SK-N-MC (cell line): ENCODE measurements at regions not wholly inside any gene's neighbourhood (a gene's known extent, or its start where the extent isn't known, plus 50 kb on each side); places are given as distances from the start of the nearest gene placed in this dataset.

Source experiments
- EZH2 ChIP-seq: fragments of 200-600 bp; sonication (generic); IDR thresholded peaks from one replicate; pipeline ENCODE4 v1.6.1; 2017; ENCODE audit warnings: antibody characterized with exemption
- FOXP2 ChIP-seq: optimal IDR thresholded peaks from 2 replicates; pipeline ENCODE3; 2011; ENCODE audit warnings: mild to moderate bottlenecking, moderate library complexity; ENCODE audit not compliant: insufficient read depth; ENCODE audit errors: extremely low read length, control extremely low read depth
- POLR2AphosphoS5 ChIP-seq: IDR thresholded peaks from 2 replicates; pipeline ENCODE4 v1.6.1; 2012; ENCODE audit warnings: mild to moderate bottlenecking, low read depth, low read length, borderline replicate concordance

DNA sequence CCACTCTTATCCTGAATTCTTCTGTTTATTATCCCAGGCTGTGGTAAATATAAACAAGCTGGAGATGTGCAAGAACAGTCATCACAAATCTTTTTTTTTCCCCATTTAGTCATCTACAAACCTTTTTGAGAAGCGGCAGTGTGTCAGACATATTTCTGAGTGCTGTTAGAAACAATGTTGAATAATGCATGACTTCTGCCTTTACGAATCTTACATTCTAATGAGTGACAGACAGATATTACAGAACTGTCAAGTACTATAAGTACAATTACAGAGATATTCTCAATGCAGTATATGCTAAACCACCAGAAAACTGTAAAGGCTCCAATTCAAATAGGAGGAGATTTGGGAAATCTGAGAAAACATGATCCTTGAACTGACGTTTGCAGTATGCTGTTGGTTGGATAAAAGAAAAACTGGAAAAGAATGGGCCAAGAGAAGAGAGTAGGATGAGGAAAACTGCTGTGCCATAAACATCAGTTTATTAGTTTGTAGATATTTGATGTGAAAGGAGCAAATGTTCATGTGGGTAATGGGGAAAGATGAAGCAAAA lies 379.5 kb upstream of the SLC8A1 start:
- no peak for TF ChIP-seq POLR2AphosphoS5
- TF ChIP-seq EZH2 = no peak
- TF ChIP-seq FOXP2 = no peak
